NCI-H1930 (cell line): ENCODE measurements at regions not wholly inside any gene's neighbourhood (a gene's known extent, or its start where the extent isn't known, plus 50 kb on each side); places are given as distances from the start of the nearest gene placed in this dataset.
"Not testable (repeated sequence)": the region's sequence is repeated elsewhere in the genome, so short reads cannot be mapped to it uniquely, and the experiment has no call there.

Experiments
- DNase-seq, 2 experiments: peaks; one replicate each; lab custom pipeline; 2025; lab: John Stamatoyannopoulos, UW

DNA sequence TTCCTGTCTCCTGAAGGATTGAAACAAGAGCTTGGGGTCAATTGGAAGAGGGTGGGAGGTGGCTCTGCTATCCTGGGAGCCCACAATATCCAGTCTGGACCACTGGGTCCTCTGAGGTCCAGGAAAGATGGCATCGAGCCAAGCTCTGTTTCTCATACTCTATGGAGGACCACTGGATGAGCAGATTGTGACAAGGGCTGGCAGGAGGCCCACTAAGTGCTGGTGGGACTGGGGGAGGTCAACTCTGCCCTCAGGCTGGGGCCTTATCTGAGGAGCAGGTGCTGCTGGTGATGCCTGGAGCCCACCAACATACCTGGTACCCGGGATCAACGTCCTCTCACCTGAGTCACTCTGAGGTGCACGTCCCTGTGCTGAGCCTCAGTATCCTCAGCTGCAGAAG is 142.4 kb downstream of the NDUFA10 start:
- DNase-seq, result no peak

DNA sequence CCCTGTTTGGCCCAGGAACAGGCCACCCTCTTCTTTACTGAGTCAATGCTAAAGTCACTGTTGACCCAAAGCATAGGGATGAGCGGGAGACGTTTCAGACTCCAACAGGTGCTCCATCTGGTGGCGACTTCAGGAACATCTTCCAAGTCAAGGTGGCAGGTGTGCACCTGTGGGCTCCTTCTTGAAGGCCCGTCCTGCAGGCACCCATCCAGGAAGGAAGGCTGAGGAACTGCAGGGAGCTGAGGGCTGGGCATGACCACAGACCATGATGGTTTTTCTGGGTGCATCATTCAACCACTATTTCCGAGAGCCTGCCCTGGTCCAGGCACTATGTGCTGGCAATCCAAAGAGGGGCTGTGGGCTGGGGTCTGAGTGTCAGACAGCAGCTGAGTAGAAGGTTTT is 142.8 kb downstream of the NDUFA10 start:
- peak; percentile 3 to 12 for DNase-seq

DNA sequence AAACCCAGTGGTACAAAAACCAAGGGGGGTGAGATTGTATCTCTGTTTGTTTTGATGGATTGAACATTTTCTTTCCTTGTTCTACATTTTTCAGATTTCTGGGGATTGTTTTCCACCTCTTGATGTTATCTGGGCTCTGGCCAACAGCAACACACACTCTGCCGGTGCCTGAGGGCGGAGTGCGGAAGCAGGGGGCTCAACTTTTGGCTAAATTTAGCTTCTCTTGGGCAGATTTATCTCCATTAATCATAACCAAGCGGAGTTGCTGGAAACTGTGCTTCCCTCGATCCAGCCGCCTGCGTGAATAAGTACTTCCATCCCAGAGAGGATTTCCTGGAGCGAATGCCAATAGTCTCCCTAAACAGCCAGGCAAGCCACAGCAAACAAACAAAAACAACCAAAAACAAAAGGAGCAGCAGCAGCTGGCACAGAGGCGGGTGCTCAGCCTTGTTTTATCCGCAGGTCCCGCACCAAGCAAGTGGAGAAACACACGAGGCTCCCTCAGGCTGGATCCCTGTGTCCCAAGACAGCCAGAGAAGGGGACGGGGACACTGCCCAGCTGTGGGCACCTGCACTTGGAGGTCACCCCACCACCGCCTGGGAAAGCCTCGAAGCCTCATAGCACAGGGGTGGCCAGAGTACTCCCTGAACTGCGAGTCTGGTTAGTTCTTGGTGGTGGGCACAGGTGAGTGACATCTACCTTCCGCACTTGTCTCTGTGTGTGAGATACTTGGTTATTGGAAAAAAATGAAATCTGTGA is 143.4 kb downstream of the NDUFA10 start:
- no peak for DNase-seq

DNA sequence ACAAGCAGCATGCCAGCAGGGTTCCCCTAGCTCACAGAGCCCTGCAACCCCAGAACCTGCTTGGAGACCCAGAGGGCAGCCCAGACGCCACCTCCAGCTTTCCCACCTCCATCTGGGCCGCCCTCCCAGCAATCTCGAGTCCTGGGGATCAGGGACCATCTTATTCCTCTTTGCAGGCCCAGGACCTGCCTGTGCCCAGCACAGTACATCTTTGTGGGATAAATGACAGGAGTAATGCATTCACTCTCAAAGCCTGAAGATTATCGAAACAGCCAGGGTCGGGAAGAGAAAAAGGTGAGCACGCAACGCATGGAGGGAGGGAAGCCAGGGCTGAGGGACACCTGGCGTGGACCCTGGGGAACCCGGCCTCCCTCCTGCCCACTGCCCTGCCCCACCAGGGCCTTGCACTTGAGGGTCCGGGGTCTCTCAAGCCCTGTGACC is 144.1 kb downstream of the NDUFA10 start:
- DNase-seq, result no peak

DNA sequence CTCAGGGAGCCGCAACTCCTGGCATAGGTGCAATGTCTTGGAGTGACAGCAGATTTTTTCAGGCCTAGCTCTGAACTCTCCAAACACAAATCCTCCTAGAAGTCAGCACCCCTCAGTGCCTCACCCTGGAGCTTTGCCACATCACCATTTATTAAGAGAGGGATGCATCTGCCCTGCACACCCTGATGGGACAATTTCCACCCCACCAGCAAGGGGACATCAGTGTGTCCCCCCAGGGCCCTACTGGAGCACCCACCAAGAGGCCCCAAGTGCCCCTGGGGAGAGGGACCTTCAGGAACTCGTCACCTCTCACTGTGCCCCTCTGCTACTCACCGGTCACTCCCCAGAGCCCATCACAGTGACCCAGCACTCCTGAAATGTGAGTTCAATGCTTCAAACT is 144.7 kb downstream of the NDUFA10 start:
- no peak for DNase-seq

DNA sequence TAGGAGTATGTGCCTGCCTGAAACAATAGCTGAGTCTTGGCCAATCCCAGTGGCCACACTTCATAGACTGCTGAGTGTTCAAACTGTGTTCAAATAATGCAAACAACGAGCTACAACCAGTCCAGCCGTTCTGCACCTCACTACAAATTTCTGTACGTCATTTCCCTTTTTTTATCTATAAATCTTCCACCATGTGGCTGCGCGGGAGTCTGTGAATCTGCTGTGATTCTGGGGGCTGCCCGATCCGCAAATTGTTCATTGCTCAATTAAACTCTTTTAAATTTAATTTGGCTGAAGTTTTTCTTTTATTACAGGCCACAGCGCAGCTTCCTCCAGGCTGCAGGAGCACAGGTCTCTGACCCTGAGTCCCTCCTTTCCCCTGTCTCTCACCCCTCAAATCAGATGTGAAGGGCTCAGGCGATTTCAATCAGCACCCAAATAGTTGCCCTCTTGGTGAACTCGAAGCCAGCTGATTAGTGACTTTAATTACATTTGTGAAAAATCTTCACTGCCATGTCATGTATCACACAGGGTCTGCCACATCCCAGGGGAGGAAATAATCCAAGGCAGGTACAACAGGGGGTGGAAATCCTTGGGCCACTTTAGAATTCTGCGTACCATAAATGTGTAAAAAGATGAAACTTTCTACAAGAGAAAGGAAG is 145.6 kb downstream of the NDUFA10 start:
- DNase-seq, result no peak

DNA sequence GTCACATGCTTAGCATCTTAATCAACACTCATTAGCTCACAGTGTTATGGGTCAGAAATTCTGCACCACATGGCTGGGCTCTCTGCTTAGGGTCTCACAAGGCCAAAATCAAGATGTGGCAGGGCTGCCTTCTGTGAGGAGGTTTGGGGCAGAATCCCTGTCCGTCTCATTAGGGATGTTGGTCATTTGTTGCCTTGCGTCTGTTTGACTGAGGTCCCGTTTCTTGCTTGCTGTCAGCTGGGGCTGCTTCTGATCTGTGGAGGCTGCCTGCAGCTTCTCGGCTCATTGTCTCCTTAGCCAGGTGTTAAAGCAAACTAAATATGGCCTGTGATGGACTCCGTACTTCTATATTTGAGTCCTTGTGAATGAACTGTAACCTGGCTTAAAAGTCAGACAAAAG is 146.5 kb downstream of the NDUFA10 start:
- no peak for DNase-seq

DNA sequence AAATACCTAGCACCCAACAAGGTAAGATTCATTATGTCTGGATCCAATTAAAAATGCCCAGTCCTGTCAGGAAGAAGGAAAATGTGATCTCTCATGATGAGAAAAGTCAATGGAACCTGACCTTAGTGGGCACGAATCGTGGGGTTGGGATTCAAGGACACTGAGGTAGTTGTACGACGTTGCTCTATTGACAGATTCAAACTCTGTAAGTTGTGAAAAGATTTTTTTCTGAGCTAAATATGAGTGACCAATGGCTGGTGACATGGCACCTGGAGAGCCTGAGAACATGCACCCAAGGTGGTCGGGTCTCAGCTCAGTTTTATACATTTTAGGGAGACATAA is 148.2 kb downstream of the NDUFA10 start:
- no peak for DNase-seq

DNA sequence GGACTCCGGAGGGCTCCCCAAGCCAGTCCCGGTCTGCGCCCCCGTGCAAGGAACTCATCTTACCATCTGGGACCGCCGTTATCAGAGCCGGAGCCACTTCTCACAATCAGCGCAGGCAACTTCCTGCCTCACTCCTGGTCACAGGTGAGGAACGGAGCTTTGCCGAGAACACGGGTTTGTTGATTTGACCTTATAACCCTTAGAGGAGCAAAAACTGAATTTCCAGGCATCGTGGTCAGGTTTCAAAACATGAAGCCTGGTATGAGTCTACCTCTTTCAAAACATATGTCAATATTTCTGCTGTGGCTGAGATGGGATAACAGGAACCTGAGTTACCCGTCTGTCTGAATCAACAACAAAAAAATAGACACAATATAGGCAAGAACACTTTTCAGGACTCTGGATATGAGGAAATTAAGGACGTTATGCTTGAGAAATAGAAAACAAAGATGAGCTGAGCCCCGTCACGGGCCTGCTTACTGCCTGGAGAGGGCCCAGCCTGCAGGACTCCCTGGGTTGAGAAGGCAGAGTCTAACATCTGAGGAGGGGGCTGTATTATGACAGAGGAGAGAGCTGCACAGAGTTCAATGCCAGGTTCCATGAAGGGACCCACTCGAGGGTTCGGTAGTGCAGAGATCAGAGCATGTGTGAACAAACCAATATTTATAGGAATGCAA is 148.7 kb downstream of the NDUFA10 start:
- no peak for DNase-seq

DNA sequence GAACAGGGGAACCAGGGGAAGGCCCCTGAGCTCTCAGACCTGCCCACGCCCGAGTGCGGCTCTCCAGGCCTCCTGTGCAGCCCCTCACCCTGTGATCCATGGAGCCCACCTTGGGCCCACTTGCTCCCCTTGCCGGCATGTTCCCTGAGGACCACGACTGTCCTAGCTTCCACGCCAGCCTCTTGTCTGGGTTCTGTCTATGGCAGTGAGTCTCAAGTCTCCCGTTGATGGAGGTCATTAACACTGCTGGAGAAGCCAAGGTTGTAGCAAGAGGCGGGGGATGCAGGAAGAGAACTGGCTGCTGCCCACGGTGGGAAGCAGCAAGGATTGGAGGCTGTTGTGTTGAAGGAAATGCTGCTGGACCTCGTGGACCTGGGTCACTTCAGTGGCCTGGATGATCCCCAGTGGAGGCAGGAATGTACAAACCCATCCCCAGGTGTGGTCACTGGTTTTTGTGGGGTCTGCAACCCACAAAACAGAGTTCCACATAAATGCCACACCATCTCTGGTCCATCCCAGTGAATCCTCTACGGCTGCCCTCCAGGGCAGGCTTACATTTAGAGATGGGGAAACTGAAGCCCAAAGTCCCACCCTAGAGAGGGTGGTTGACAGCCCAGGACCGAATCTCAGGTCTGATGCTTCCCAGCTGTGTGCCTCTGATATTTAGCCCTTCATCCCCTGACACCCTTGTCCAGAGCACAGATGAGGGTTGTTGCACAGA is 150.3 kb downstream of the NDUFA10 start:
- no peak for DNase-seq

DNA sequence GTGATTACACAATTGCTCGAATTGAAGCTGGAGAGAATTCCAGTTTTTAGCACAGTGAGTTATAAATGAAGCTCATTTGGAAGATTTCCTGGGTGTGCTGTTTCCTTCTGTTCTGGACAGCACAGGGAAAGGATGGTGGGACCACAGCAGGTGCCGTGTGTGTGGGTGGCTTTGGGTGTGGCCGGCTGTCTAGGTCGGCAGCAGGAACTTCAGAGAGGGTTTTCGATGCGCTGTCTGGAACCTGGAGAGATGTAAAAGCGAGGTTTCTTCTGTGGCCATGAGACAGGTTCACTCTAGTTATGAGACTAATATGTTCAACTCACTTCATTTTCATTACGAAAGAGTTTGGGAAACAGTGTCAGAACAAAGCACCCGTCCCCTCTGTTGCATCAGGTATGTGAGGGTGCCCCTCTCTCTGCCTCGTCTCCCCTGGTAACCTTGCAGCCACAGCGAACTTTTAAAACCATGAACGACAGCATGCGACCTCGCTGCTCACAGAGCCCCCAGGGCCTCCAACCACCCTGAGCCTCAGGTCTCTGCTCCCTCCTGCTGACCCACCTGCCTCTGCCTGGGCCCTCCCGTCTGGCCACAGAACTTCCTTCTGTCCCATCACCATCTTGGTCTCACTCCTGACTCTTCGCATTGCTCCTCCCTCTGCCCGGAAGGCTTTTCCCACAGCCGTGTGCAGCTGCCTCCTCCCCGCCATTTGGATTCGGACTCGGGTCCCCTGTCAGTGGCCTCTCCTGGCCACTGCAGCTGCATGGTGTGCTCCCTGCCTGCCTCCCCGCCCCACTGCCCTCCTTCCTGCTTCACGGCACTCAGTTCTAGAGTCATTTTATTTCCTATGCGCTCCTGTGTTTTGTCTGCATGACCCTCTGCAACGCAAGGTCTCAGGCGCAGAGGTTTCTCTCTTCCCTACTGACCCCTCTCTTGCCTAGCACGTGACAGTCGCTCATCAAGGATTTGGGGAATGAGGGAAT is 151.2 kb downstream of the NDUFA10 start:
- no peak for DNase-seq

DNA sequence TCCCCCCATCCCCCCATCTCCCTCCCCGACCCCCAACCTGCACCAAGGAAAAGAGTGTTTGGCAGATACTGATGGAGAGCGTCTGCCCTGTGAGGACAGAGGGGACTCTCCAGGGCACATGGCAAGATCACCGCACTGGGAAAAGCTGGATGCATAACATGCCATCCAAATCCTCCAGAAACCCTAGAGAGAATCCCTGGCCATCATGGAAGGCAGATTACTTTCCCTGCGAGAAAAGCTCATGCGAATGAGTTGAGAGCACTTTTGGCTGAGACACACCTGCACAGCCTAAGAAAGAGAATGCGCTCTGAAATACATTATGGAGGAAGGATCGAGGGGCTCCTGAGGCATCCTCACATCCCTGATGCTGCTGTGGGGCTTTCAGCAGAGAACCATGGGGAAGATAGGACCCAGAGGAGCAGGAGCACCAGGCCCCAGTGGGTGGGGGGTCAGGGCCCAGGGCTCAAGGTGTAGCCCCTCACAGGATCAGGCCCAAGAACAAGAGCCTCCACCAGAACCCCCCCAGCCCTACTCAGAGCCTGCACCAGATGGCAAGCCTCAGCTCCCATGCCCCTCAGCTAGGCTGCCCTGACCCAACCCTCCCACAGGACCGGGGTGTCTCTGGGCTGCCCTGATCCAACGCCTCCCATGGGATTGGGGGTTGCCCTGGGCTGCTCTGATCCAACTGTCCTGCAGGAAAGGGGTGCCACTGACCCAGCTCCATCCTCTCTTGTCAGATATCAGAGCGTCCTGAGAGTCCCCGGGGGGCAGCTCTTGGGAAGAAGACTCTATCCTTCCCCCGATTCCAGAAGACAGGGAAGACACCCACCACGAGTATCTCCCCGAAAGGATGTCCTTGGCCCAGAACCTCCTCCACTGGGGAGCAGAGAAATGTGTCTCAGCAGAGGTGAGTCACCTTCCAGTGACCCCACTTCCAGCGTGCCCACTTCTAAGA is 153.4 kb downstream of the NDUFA10 start:
- no peak for DNase-seq

DNA sequence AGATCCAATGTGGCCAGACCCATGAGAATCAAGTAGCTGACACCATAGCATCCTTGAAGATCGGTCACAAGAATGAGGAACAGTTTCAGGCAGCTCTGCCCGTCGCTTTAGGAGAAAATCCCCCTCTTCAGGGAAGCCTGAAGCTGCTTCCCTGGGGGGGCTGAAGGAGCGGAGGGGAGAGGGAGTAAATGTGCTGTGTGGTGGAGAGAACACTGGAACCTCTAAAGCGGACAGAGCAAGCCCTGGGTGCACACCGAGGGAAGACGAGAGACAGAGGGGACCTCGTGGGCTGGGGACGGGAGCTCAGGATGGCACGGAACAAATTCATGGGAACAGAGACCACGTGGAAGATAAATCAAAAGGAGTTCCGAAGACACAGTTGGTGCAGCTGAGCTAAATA is 154.3 kb downstream of the NDUFA10 start:
- no peak for DNase-seq

DNA sequence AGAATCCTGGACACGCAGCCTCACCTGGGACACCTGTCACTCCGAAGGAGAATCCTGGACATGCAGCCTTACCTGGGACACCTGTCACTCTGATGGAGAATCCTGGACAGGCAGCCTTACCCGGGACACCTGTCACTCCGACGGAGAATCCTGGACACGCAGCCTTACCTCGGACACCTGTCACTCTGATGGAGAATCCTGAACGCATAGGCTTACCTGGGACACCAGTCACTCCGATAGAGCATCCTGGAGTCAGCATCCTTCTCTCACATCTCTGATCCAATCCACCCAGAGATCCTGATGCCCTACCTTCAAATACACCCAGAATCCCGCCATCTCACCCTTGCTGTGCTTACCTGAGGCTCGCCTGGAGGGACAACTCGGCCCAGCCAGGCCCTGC is 154.9 kb downstream of the NDUFA10 start:
- DNase-seq, result no peak

DNA sequence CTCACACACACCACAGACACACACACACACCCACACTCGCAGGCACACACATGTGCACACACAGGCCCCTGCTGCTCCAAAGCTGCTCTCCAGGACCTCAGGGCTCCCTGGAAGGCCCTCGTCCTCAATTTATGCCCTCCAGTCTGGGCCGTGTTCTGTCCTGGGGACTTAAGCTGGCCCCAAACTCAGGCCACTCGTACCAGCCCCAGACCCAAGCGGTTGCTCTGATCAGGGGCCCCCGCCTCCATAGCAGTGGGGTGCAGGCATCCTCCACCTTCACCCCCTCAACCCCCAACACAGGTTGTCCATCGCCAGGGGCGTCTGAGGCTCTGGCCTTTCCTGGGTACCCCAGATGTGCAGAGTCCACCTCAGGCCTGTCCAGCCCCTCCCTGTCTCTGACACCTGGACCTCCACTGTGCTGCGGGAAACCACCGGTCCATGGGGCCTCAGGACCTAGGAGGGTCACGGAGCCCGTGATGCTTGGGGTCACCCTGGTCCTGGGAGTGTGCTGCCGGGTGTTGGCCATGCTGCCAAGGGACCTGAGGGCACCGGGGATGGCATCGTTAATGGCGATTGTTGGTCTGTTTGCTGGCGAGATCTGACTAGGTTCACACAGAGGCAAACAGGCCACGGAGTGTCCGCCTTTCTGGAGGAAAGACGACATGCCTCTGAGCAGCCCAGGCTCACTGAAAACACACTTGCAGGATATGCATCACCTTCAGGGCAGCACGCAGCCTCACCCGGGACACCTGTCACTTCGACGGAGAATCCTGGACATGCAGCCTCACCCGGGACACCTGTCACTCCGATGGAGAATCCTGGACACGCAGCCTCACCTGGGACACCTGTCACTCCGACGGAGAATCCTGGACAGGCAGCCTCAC is 155.6 kb downstream of the NDUFA10 start:
- no peak for DNase-seq

DNA sequence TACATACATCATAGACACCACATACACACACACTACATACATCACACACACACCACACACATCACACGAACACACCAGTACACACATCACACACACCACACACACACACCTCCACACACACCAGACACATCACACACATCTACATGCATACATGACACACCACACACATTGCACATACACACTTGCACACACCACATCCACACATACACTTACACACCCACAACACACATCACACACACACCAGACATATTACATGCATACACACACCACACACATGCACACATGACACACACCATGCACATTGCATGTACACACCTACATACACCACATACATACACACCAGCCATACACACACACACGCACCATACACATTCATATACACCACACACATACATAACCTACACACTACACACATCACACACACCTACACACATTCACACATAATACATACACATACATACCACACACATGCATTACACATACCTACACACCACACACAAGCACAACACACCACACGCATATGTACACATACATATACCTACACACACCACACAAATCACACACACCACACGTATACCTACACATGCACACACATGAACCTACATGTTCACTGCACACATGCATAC is 156.5 kb downstream of the NDUFA10 start:
- no peak for DNase-seq

DNA sequence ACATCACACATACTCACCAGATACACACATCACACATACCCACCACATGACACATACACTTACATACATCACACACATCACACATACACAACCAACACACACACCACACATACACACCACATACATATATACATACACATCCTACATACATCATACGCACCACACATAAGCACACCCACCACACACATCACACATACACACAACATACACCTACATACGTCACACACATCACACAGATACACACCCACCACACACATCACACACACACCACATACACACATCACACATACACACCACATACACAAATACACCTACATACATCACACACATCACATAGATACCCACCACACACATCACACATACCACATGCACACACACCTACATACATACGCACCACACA is 158.4 kb downstream of the NDUFA10 start:
- no peak for DNase-seq

DNA sequence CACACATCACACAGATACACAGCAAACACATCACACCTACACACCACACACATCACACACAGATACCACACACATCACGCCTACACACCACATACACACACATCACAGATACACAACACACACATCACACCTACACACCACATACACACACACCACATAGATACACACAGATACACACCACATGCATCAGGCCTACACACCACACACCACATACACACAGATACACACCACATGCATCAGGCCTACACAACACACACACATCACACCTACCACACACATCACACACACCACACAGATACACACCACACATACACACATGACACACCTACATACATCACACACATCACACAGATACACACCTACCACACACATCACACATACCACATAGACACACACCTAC is 158.8 kb downstream of the NDUFA10 start:
- no peak for DNase-seq

DNA sequence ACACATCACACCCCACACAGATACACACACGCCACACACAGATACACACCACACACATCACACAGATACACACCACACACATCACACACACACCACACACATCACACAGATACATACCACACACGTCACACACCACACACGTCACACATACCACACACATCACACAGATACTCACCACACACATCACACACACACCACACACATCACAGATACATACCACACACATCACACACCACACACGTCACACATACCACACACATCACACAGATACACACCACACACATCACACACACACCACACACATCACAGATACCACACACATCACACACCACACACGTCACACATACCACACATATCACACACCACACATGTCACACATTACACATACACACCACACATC is 159.3 kb downstream of the NDUFA10 start:
- DNase-seq, result not testable (repeated sequence)
